Adrenal gland (tissue), 5 donors: ENCODE measurements at regions not wholly inside any gene's neighbourhood (a gene's known extent, or its start where the extent isn't known, plus 50 kb on each side); places are given as distances from the start of the nearest gene placed in this dataset.

Source experiments
- CTCF ChIP-seq, 6 experiments: fragments of 450-650 bp in 4 of 6; fragments of 200-600 bp in 2 of 6; sonication (generic) in 1 of 6; IDR thresholded peaks; 1 replicate in 5 of 6; 2 replicates in 1 of 6; pipeline versions ENCODE4 v1.5.1 to v1.8.0; 2016 to 2021; ENCODE audit warnings: antibody characterized with exemption in 6 of 6, mild to moderate bottlenecking in 2 of 6, moderate library complexity in 1 of 6
- POLR2A ChIP-seq, 2 donors: fragments of 450-650 bp; IDR thresholded peaks; one replicate each; pipeline ENCODE4 v1.6.1; 2017; ENCODE audit warnings: antibody characterized with exemption in 2 of 2, mild to moderate bottlenecking in 2 of 2, moderate library complexity in 1 of 2
- donor health status: DM: no; HTN: no; CAD: no.

GRCh38 chr17:53707566-53707965 is 115.2 kb upstream of the KIF2B start:
- TF ChIP-seq POLR2A (IDR thresholded peaks at IDR 0.05), result no peak
- TF ChIP-seq CTCF (IDR thresholded peaks at IDR 0.05), result no peak
